Hematopoietic multipotent progenitor cell treated with erythropoietin and hydrocortisone succinate and interleukin-3 and kit ligand, for 4 days (in vitro differentiated cells): ENCODE measurements at regions not wholly inside any gene's neighbourhood (a gene's known extent, or its start where the extent isn't known, plus 50 kb on each side); places are given as distances from the start of the nearest gene placed in this dataset.

Source experiments
- DNase-seq: peaks from one replicate; pipeline ENCODE4 v3.0.0-alpha.2; 2015

GRCh38 chr14:101184104-101184455 is 280.6 kb upstream of the RTL1 start:
- DNase-seq: no peak

GRCh38 chr14:101184572-101184971 is 281.1 kb upstream of the RTL1 start:
- no peak for DNase-seq

- DNase-seq: no peak
Measured at GRCh38 chr14:101185073-101185835, 281.7 kb upstream of the RTL1 start.

- no peak for DNase-seq
Measured at GRCh38 chr14:101185946-101186345, 282.4 kb upstream of the RTL1 start.

GRCh38 chr14:101186544-101186943 is 283.0 kb upstream of the RTL1 start:
- DNase-seq: no peak

- DNase-seq: no peak
Measured at GRCh38 chr14:101186992-101187815, 283.7 kb upstream of the RTL1 start.

GRCh38 chr14:101187816-101188570 is 284.5 kb upstream of the RTL1 start:
- no peak for DNase-seq

GRCh38 chr14:101188571-101188915 is 285.0 kb upstream of the RTL1 start:
- no peak for DNase-seq

GRCh38 chr14:101189266-101189665 is 285.7 kb upstream of the RTL1 start:
- no peak for DNase-seq

GRCh38 chr14:101189962-101190560 is 286.5 kb upstream of the RTL1 start:
- no peak for DNase-seq

- DNase-seq: no peak
Measured at GRCh38 chr14:101191101-101191720, 287.7 kb upstream of the RTL1 start.

GRCh38 chr14:101191721-101192660 is 288.5 kb upstream of the RTL1 start:
- DNase-seq: no peak

GRCh38 chr14:101192661-101193000 is 289.1 kb upstream of the RTL1 start:
- no peak for DNase-seq

- no peak for DNase-seq
Measured at GRCh38 chr14:101193106-101193844, 289.8 kb upstream of the RTL1 start.

- no peak for DNase-seq
Measured at GRCh38 chr14:101193845-101194372, 290.4 kb upstream of the RTL1 start.

- no peak for DNase-seq
Measured at GRCh38 chr14:101194373-101195308, 291.1 kb upstream of the RTL1 start.

GRCh38 chr14:101195309-101195901 is 291.9 kb upstream of the RTL1 start:
- no peak for DNase-seq

GRCh38 chr14:101196051-101196712 is 292.7 kb upstream of the RTL1 start:
- DNase-seq: no peak
